IMR-90 (cell line): ENCODE measurements at regions not wholly inside any gene's neighbourhood (a gene's known extent, or its start where the extent isn't known, plus 50 kb on each side); places are given as distances from the start of the nearest gene placed in this dataset.

ENCODE experiments used
- ATAC-seq: fragments of 200-7000 bp; cut with Tn5 transposase; 2 replicates; pipeline ENCODE4 v1.9.1; 2020; ENCODE audit warnings: low read depth, mild to moderate bottlenecking, moderate library complexity
- BruUV-seq: library from RNA; stranded (reverse); fragments of 400-500 nt; replicated peaks from 2 replicates; lab custom pipeline; 2021; lab: Mats Ljungman, UMichigan
- CTCF ChIA-PET: fragments of 300-600 bp; formaldehyde crosslinking; extraction: SDS; loops from one replicate; lab custom pipeline; 2021; ENCODE audit warnings: antibody characterized with exemption; lab: Yijun Ruan, JAX
- POLR2A ChIA-PET: fragments of 300-600 bp; sonication (Branson Sonifier 250); formaldehyde crosslinking; loops from one replicate; lab custom pipeline; 2022; ENCODE audit warnings: antibody characterized with exemption; ENCODE audit not compliant: unreplicated experiment; lab: Charles Lee
- DNase-seq: peaks from one replicate; pipeline ENCODE4 v3.0.0; 2013
- H2AFZ ChIP-seq: replicated peaks from 2 replicates; pipeline ENCODE3; 2013; ENCODE audit warnings: low read length, mild to moderate bottlenecking; ENCODE audit not compliant: poor library complexity
- H2AK5ac ChIP-seq: 2 replicates; pipeline ENCODE4 v1.6.1; 2013; ENCODE audit warnings: low read depth, low read length, inconsistent platforms
- H2AK9ac ChIP-seq: replicated peaks from 2 replicates; pipeline ENCODE3; 2013; ENCODE audit warnings: mild to moderate bottlenecking, low read depth, low read length, moderate library complexity; ENCODE audit not compliant: poor library complexity
- H2BK120ac ChIP-seq: 2 replicates; pipeline ENCODE4 v1.6.1; 2013; ENCODE audit warnings: low read depth, low read length, inconsistent platforms
- H2BK15ac ChIP-seq: 3 replicates; pipeline ENCODE4 v1.6.1; 2013; ENCODE audit warnings: low read depth, low read length, inconsistent platforms
- H2BK20ac ChIP-seq: 2 replicates; pipeline ENCODE4 v1.6.1; 2013; ENCODE audit warnings: low read depth, mild to moderate bottlenecking, inconsistent platforms, low read length, moderate library complexity
- H2BK5ac ChIP-seq: 2 replicates; pipeline ENCODE4 v1.6.1; 2013; ENCODE audit warnings: mild to moderate bottlenecking, low read depth, low read length, inconsistent platforms; ENCODE audit not compliant: poor library complexity, severe bottlenecking
- H3K14ac ChIP-seq: replicated peaks from 2 replicates; pipeline ENCODE4 v1.6.1; 2013; ENCODE audit warnings: low read depth, low read length, inconsistent platforms
- H3K18ac ChIP-seq: 2 replicates; pipeline ENCODE4 v1.6.1; 2013; ENCODE audit warnings: low read depth, low read length, control low read depth
- H3K23ac ChIP-seq: 2 replicates; pipeline ENCODE4 v1.6.1; 2013; ENCODE audit warnings: low read depth, low read length, inconsistent platforms
- H3K27ac ChIP-seq: 2 replicates; pipeline ENCODE4 v1.5.1; 2013; ENCODE audit warnings: mild to moderate bottlenecking, control low read depth, low read length; ENCODE audit not compliant: insufficient read depth
- H3K27me3 ChIP-seq: 2 replicates; pipeline ENCODE4 v1.6.1; 2013; ENCODE audit warnings: low read length; ENCODE audit not compliant: control insufficient read depth, insufficient read depth
- H3K36me3 ChIP-seq: 2 replicates; pipeline ENCODE4 v1.6.1; 2013; ENCODE audit warnings: low read length, mixed read lengths; ENCODE audit not compliant: control insufficient read depth, insufficient read depth
- H3K4ac ChIP-seq: 2 replicates; pipeline ENCODE4 v1.6.1; 2013; ENCODE audit warnings: low read depth, low read length, inconsistent platforms
- H3K4me1 ChIP-seq: 2 replicates; pipeline ENCODE4 v1.6.1; 2013; ENCODE audit warnings: low read length, mixed read lengths; ENCODE audit not compliant: control insufficient read depth, insufficient read depth
- H3K4me2 ChIP-seq: 2 replicates; pipeline ENCODE4 v1.6.1; 2013; ENCODE audit warnings: low read depth, mild to moderate bottlenecking, control low read depth, low read length, moderate library complexity
- H3K4me3 ChIP-seq: 2 replicates; pipeline ENCODE4 v1.5.1; 2013; ENCODE audit warnings: low read depth, mild to moderate bottlenecking, control low read depth, low read length, moderate library complexity; ENCODE audit not compliant: insufficient read depth
- H3K56ac ChIP-seq: 2 replicates; pipeline ENCODE4 v1.6.1; 2013; ENCODE audit warnings: low read length, inconsistent platforms; ENCODE audit not compliant: insufficient read depth; ENCODE audit errors: extremely low read depth
- H3K79me1 ChIP-seq, 2 experiments: 2 replicates each; pipeline ENCODE4 v1.6.1; 2013; ENCODE audit warnings: low read length in 2 of 2, inconsistent platforms in 1 of 2, low read depth in 1 of 2
- H3K9ac ChIP-seq: 2 replicates; pipeline ENCODE4 v1.6.1; 2013; ENCODE audit warnings: low read depth, low read length, control low read depth
- H3K9me1 ChIP-seq: 2 replicates; pipeline ENCODE4 v1.6.1; 2013; ENCODE audit warnings: low read length, inconsistent platforms; ENCODE audit not compliant: insufficient read depth
- H3K9me3 ChIP-seq: 2 replicates; pipeline ENCODE4 v1.6.1; 2013; ENCODE audit warnings: low read length; ENCODE audit not compliant: control insufficient read depth, insufficient read depth
- H4K20me1 ChIP-seq: 2 replicates; pipeline ENCODE4 v1.6.1; 2013; ENCODE audit warnings: low read length, inconsistent platforms; ENCODE audit not compliant: insufficient read depth
- H4K5ac ChIP-seq: 2 replicates; pipeline ENCODE4 v1.6.1; 2013; ENCODE audit warnings: mild to moderate bottlenecking, low read depth, low read length, control low read depth
- H4K8ac ChIP-seq, 2 experiments: 2 replicates each; pipeline ENCODE4 v1.6.1; 2013; ENCODE audit warnings: low read depth in 2 of 2, low read length in 2 of 2, control low read depth in 1 of 2, inconsistent platforms in 1 of 2
- H4K91ac ChIP-seq: 2 replicates; pipeline ENCODE4 v1.6.1; 2013; ENCODE audit warnings: low read depth, low read length, inconsistent platforms; ENCODE audit not compliant: insufficient read depth
- BHLHE40 ChIP-seq: fragments of 150-350 bp; IDR thresholded peaks from 2 replicates; pipeline ENCODE4 v1.6.1; 2016; ENCODE audit warnings: mild to moderate bottlenecking, low read depth, low read length
- CEBPB ChIP-seq: IDR thresholded peaks from 2 replicates; pipeline ENCODE4 v1.6.1; 2012; ENCODE audit warnings: low read depth, low read length, improper control_type of control experiment
- CHD1 ChIP-seq: IDR thresholded peaks from 2 replicates; pipeline ENCODE4 v1.6.1; 2012; ENCODE audit warnings: low read depth, low read length, improper control_type of control experiment
- FOS ChIP-seq: fragments of 150-350 bp; IDR thresholded peaks from 2 replicates; pipeline ENCODE4 v1.6.1; 2016; ENCODE audit warnings: low read depth, low read length
- MAFK ChIP-seq: IDR thresholded peaks from 2 replicates; pipeline ENCODE4 v1.6.1; 2012; ENCODE audit warnings: low read depth, low read length, improper control_type of control experiment
- MAZ ChIP-seq: IDR thresholded peaks from 2 replicates; pipeline ENCODE4 v1.6.1; 2012; ENCODE audit warnings: low read depth, mild to moderate bottlenecking, low read length, improper control_type of control experiment, moderate library complexity, borderline replicate concordance
- MXI1 ChIP-seq: IDR thresholded peaks from 2 replicates; pipeline ENCODE4 v1.6.1; 2012; ENCODE audit warnings: low read depth, mild to moderate bottlenecking, low read length, moderate library complexity, borderline replicate concordance
- NFE2L2 ChIP-seq: fragments of 150-350 bp; IDR thresholded peaks from 2 replicates; pipeline ENCODE4 v1.6.1; 2016; ENCODE audit warnings: low read depth, mild to moderate bottlenecking, low read length
- POLR2A ChIP-seq: IDR thresholded peaks from 2 replicates; pipeline ENCODE4 v1.6.1; 2012; ENCODE audit warnings: mild to moderate bottlenecking, low read depth, low read length
- RAD21 ChIP-seq: IDR thresholded peaks from 2 replicates; pipeline ENCODE4 v1.6.1; 2012; ENCODE audit warnings: low read length, improper control_type of control experiment
- RCOR1 ChIP-seq: IDR thresholded peaks from 2 replicates; pipeline ENCODE4 v1.6.1; 2012; ENCODE audit warnings: mild to moderate bottlenecking, low read length, improper control_type of control experiment; ENCODE audit not compliant: insufficient replicate concordance
- RFX5 ChIP-seq: IDR thresholded peaks from 2 replicates; pipeline ENCODE4 v1.8.0; 2012; ENCODE audit warnings: low read depth, mild to moderate bottlenecking, low read length, moderate library complexity
- SMC3 ChIP-seq: fragments of 150-350 bp; IDR thresholded peaks from 2 replicates; pipeline ENCODE4 v1.6.1; 2016; ENCODE audit warnings: low read depth, mild to moderate bottlenecking, antibody characterized with exemption, low read length, moderate library complexity
- USF2 ChIP-seq: fragments of 150-350 bp; IDR thresholded peaks from 2 replicates; pipeline ENCODE4 v1.6.1; 2017; ENCODE audit warnings: mild to moderate bottlenecking, antibody characterized with exemption, low read length, low read depth
- WGBS, 2 experiments: methylation state at CpG; one replicate each; pipeline versions ENCODE4 v1.1.5 to v1.1.7; 2013; ENCODE audit warnings: missing lambda C conversion rate in 2 of 2; ENCODE audit not compliant: insufficient read length in 1 of 2; ENCODE audit errors: extremely low coverage in 2 of 2; 5-methylcytosine and 5-hydroxymethylcytosine counted together
- dilution Hi-C: fragments of 300-500 bp; cut with HindIII; formaldehyde crosslinking; loops from one replicate; pipeline ENCODE4 v1.14.3; 2018; ENCODE audit warnings: low sequenced_read_pairs; ENCODE audit not compliant: unreplicated experiment
- in situ Hi-C: fragments of 300-500 bp; cut with MboI; formaldehyde crosslinking; loops from 3 replicates; pipeline ENCODE4 v1.14.3; 2019; ENCODE audit warnings: low sequenced_read_pairs, inconsistent platforms, mixed read lengths
- intact Hi-C: fragments of 100-400 bp; cut with micrococcal nuclease; formaldehyde crosslinking; loops from 2 replicates; pipeline ENCODE4 v1.10.0; 2022
- TF ChIP-seq, protein P1 (sequence below): conservative IDR thresholded peaks from 2 replicates; pipeline ENCODE4 v1.5.1; 2012; ENCODE audit warnings: mild to moderate bottlenecking, low read depth, low read length, improper control_type of control experiment
- TF ChIP-seq, protein P2 (sequence below): fragments of 150-350 bp; IDR thresholded peaks from 2 replicates; pipeline ENCODE4 v1.6.1; 2016; ENCODE audit warnings: low read depth, mild to moderate bottlenecking, low read length, moderate library complexity, borderline replicate concordance

DNA sequence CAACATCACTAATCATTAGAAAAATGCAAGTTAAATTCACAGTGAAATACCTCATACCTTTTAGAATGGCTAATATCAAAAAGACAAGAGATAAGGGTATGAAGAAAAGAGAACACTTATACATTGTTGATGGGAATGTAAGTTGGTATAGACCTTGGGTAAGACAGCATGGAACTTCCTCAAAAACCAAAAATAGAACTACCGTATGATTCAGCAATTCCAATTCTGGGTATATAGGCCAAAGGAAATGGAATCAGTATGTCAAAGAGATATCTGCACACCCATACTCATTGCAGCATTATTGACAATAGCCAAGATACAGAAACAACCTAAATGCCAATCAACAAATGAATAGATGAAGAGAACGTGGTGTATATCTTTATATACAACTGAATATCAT, 166.8 kb upstream of the LRRN1 start:
- Histone ChIP-seq H3K79me1 (no peaks in the 10 kb centered on the region), H3K4ac (no peak overlapping the region), H4K20me1 (no peaks in the 10 kb centered on the region), H2BK20ac (no peak overlapping the region), H2BK120ac (no peak overlapping the region), H3K56ac (no peak overlapping the region), H3K9ac (no peak overlapping the region), H3K9me3 (peaks cover 7% of the 10 kb centered on the region; the same call in 1 of the 2 replicates), H3K4me2 (no peak overlapping the region), H2AK5ac (no peak overlapping the region), H2BK15ac (no peak overlapping the region), H3K36me3 (no peaks in the 10 kb centered on the region), H3K4me3 (no peak overlapping the region), H2AFZ (no peak overlapping the region), H2BK5ac (no peak overlapping the region), H4K5ac (no peak overlapping the region), H3K23ac (no peak overlapping the region), H3K27ac (no peak overlapping the region), H2AK9ac (no peak overlapping the region), H4K8ac (no peak overlapping the region), H3K4me1 (no peaks in the 10 kb centered on the region), H3K18ac (no peak overlapping the region), H4K91ac (no peak overlapping the region), H3K27me3 (no peaks in the 10 kb centered on the region), H3K14ac (no peak overlapping the region), H3K9me1 (no peaks in the 10 kb centered on the region)
- DNase-seq (no peak), ATAC-seq (no peak)
- in situ Hi-C loops (no loop called here), intact Hi-C loops (no loop called here), dilution Hi-C loops (no loop called here)
- WGBS, 2 experiments, result no CpG with 5 or more reads among the region's 2 CpGs
- ChIA-PET POLR2A (no interaction called here), CTCF (no interaction called here)
- no TSS peak for BruUV-seq
- no peak for TF ChIP-seq RFX5
- no peak for TF ChIP-seq POLR2A
- TF ChIP-seq FOS, result no peak
- TF ChIP-seq, protein P1, sequence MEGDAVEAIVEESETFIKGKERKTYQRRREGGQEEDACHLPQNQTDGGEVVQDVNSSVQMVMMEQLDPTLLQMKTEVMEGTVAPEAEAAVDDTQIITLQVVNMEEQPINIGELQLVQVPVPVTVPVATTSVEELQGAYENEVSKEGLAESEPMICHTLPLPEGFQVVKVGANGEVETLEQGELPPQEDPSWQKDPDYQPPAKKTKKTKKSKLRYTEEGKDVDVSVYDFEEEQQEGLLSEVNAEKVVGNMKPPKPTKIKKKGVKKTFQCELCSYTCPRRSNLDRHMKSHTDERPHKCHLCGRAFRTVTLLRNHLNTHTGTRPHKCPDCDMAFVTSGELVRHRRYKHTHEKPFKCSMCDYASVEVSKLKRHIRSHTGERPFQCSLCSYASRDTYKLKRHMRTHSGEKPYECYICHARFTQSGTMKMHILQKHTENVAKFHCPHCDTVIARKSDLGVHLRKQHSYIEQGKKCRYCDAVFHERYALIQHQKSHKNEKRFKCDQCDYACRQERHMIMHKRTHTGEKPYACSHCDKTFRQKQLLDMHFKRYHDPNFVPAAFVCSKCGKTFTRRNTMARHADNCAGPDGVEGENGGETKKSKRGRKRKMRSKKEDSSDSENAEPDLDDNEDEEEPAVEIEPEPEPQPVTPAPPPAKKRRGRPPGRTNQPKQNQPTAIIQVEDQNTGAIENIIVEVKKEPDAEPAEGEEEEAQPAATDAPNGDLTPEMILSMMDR, result no peak
- no peak for TF ChIP-seq MXI1
- TF ChIP-seq MAZ, result no peak
- TF ChIP-seq SMC3, result no peak
- TF ChIP-seq CHD1, result no peak
- no peak for TF ChIP-seq RCOR1
- TF ChIP-seq NFE2L2, result no peak
- TF ChIP-seq RAD21, result no peak
- no peak for TF ChIP-seq MAFK
- TF ChIP-seq BHLHE40, result no peak
- TF ChIP-seq USF2, result no peak
- TF ChIP-seq CEBPB, result no peak
- TF ChIP-seq, protein P2, sequence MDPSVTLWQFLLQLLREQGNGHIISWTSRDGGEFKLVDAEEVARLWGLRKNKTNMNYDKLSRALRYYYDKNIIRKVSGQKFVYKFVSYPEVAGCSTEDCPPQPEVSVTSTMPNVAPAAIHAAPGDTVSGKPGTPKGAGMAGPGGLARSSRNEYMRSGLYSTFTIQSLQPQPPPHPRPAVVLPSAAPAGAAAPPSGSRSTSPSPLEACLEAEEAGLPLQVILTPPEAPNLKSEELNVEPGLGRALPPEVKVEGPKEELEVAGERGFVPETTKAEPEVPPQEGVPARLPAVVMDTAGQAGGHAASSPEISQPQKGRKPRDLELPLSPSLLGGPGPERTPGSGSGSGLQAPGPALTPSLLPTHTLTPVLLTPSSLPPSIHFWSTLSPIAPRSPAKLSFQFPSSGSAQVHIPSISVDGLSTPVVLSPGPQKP, result no peak
